GM12892 (cell line): ENCODE measurements at regions not wholly inside any gene's neighbourhood (a gene's known extent, or its start where the extent isn't known, plus 50 kb on each side); places are given as distances from the start of the nearest gene placed in this dataset.

ENCODE experiments used
- POLR2A ChIP-seq: IDR thresholded peaks from 2 replicates; pipeline ENCODE4 v1.6.1; 2011; ENCODE audit warnings: low read depth, low read length, control low read depth
- POLR2AphosphoS5 ChIP-seq: IDR thresholded peaks from 2 replicates; pipeline ENCODE4 v1.6.1; 2011; ENCODE audit warnings: low read depth, low read length, control low read depth
- TAF1 ChIP-seq: IDR thresholded peaks from 2 replicates; pipeline ENCODE4 v1.6.1; 2011; ENCODE audit warnings: low read depth, mild to moderate bottlenecking, control low read depth, low read length, borderline replicate concordance

- TF ChIP-seq TAF1 (no peak), POLR2AphosphoS5 (no peak), POLR2A (no peak)
Measured at GRCh38 chr17:74137416-74137815, 66.1 kb upstream of the RPL38 start.
